ENCODE measurements at regions not wholly inside any gene's neighbourhood (a gene's known extent, or its start where the extent isn't known, plus 50 kb on each side); places are given as distances from the start of the nearest gene placed in this dataset.
"Not testable (repeated sequence)": the region's sequence is repeated elsewhere in the genome, so short reads cannot be mapped to it uniquely, and the experiment has no call there.

DNA sequence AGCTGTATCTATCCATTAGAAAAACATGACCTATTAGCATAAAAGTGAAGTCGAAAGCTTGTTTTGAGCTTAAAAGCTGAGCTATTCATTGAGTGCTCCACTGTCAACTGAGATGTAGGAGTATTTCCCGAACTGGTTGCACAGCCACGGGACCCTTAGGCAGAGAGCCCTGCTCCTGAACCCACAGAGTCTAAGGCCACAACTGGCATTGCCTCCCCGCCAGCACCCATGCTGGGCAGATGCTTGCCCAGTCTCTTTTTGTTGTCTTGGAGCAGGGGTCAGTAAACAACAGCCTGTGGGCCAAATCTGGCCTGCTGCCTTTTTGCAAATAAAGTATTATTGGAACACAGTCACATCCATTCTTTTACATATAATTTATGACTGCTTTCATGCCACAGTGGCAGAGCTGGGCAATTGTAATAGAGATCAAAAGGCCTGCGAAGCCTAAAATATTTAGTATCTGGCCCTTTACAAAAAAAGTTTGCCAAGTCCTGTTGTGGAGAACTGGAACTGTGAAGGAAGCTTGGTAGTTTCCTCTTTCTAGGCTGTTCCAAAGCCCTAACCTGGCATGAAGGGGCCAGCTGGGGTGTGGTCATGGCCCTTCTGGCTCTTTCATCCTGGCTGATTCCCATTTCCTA lies 58.4 kb upstream of the WAPL start:
- no peak for DNase-seq

DNA sequence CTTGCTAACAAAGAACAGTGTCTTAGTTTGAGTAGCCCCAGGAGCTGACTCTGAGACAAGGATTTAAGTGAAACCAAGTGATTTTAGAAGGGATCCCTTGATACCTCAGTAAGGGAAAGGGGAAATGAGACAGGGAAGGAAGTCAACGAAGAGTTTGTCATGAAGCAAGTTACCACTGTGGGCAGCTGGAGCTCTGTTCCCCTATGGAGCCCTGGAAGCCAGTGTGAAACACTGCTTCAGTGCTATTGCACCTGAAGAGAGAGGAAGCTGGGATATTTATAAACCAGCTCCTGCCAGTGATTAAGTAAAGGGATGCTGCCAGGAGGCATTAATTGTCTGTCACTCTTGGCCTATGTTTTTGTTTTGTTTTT lies 58.9 kb upstream of the WAPL start:
- DNase-seq = no peak

DNA sequence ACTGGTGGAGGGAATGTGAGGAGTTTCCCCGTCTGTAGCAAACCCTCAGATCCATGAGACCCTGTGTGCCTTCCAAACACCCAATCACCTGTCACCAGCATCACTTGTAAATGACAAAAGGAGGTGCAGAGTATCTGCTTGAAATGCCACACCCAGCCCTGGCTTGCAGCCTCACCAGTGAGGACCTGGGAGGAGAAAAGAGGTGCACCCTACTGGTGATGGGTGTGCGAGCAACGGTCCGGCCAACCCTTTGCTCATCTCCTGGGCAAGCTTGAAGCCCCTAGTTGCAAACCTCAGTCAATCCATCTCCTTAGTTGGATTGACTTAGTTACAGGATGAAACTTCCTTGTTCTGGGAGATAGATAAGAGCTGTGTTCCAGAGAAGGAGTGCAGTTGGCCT lies 62.4 kb upstream of the WAPL start:
- peak; percentile 9 for DNase-seq

DNA sequence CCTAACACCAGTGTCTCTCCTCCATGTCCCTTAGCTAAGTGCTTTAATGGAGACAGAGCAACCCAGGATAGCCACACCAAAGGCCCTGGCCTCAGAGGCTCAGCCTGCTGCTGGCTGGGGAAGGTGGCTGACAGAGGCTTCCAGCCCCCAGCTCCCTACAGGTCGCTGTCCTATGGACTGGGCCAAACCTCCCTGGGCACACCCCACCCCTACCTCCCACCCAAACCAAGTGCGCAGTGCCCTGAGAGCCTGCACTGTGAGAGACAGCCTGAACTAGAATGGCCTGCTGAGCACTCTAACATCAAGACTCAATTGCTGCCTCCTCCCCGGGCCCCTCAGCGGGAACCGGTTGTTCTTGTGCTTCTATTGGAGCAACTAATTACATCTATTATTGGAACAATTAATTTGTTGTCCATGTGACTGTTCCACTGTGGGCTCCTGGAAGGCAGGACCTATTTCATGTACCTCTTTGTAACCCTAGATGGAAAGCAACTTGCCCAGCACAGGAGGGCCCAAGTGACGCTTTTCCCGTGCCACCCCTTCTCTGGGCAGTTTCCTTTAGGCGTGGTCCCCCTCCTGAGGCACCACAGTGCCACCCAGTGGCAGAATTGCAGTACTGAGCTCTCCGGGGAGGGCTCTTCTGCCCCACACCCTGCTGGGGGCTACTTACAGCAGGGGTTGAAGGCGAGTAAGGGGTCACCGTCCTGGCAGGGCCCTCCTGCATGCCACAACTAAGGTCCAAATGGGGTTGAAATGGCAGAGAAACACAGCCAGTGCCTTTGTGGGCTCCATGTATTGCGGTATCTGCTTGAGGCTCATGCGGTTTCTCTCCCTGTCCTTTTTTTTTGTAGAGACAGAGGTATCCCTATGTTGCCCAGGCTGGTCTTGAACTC lies 63.7 kb upstream of the WAPL start:
- peak; percentile 53 for DNase-seq

DNA sequence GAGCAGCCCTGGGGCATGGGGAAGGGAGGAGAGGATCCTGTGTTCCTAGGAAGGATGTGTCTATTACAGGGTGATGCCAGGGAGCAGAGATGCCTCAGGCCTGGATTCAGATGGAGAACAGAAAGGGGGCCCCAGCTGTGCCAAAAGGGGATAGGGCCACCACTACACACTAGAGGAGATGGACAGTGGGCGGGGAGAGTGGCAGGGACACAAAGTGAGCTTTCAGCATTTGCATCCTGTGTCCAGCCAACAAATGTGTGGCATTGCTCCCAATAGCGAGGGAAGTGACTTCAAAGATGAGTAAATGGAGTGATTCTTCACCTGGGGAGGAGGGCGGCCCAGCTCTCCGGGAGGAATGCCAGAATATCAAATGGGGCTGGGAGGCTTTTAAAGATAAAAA lies 64.9 kb upstream of the WAPL start:
- DNase-seq = no peak

DNA sequence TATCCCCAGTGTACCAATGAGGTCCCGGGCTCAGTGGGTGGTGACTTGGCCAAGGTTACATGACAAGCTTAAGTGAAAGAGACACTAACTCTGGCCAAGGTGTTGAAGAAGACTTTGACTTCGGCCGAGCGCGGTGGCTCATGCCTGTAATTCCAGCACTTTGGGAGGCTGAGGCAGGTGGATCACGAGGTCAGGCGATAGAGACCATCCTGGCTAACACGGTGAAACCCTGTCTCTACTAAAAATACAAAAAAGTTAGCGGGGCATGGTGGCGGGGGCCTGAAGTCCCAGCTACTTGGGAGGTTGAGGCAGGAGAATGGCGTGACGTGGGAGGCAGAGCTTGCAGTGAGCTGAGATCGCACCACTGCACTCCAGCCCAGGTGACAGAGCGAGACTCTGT lies 65.6 kb upstream of the OPN4 start:
- not testable (repeated sequence) for DNase-seq

DNA sequence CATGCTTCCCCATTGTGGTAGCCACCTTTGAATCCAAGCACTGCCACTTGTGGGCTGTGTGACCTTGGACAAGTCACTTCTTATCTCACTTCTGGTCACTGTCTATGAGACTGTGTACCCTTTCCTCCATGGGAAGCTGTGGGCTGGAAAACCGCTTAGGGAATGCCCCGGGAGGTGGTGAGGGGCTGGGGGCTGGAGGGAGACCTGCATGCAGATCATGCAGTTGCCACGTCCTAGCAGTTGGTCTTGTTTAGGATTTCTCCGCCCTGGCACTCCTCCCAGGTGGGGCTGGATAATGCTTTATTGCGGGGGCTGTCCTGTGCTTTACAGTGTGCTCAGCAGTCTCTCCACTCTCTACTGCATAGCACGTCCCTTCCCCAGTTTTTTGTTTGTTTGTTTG lies 62.9 kb upstream of the OPN4 start:
- no peak for DNase-seq

DNA sequence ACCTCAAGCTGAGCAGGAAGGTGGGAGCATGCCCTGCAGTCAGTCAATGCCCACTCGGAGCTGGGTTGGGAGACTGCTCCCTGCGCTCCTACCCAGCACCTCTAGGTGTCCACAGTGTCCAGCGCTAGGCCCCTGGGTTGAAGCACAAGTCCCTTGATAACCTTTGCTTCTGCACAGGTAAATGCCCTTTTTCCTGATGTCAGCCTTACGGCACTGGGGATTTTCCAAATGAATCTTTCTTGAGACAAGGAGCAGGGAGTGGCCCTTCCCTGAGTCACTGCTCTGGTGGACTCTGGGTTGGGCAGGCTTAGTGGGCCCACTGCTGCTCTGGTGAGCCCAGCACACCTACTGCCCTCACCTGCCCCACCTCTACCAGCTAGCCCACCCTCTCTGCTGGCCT lies 61.9 kb upstream of the OPN4 start:
- no peak for DNase-seq

DNA sequence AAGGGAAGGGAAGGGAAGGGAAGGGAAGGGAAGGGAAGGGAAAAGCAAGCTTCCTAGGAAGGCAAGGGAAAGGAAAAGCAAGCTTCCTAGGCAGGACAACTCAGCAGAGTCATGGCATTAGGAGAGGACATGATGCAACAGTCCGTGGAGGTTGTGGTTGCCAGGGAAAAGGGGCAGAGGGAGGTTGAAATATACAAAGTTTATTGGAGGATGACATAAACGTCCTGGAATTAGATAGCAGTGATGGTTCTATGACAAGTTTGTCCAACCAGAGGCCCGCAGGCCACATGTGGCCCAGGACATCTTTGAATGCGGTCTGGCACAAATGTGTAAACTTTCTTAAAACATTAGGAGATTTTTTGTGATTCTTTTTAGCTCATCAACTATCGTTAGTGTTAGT lies 59.8 kb upstream of the OPN4 start:
- DNase-seq = no peak

DNA sequence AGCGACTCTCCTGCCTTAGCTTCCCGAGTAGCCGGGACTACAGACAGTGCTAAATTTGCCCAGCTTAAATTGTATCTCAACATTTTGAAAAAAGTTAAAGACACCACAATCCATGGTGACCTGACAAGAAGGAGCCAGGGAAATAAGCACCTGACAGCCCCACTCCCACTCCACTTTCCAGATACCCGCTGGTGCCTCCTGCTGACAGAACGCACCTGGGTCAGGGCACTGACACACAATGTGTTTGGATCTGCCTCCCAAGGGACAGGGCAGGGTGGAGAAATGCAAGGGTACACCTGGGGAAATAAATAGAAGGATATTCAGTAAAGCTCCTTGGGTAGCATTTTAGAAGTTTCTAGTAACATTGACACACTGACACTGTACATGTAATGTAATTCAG lies 58.9 kb upstream of the OPN4 start:
- DNase-seq = no peak

DNA sequence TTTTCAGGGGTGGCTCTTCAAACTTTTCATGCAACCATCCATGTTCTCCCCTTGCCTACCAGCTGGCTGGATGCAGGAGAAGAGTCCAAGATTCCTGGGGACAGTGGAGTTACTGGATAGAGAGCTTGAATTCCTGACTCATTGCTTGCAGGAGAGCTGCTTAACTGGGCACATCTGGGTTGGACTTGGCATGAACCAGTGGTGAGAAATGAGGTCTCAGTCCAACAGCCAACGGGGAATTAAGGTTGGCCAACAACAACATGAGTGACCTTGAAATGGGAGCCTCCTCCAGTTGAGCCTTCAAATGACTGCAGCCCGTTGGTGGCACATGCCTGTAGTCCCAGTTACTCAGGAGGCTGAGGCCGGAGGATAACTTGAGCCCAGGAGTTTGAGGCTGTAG lies 58.1 kb upstream of the OPN4 start:
- DNase-seq = no peak

DNA sequence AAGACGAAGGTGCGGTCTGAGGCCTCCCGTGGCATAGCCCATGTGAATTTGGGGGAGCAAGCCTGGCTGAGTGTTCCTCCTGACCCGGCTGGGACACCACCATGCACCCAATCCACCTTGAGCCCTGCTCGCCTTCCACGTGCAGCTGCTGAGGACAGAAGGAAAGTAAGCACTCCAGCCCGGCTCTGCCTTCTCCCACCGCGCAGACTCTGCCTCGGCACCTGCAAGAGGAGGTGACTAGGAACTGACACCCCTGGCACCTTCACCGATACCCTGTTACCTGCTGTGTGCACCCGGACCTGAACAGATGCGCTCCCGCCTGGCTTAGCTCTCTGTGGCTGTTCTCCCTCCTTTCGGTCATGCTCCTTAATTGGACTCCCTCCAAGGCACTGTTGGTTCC lies 57.0 kb upstream of the OPN4 start:
- DNase-seq = no peak

DNA sequence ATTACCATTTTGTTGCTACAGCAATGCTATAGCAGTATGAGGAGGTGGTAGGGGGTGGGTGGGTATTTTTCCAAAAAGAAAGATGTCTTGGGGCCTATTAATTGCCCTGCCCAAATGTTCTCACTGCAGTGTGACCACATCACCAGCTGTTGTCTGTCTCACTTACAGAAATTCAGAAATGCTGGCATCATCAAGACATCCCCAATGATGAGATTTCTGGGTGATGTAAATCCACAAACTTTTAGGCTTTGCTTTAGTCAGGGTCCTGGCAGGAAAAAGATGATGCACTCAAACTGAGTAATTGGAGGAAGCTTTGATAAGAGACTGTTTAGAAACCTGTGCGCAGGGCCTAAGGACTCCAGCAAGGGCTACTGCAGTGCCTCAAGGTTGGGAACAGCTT lies 56.2 kb upstream of the OPN4 start:
- DNase-seq = no peak

DNA sequence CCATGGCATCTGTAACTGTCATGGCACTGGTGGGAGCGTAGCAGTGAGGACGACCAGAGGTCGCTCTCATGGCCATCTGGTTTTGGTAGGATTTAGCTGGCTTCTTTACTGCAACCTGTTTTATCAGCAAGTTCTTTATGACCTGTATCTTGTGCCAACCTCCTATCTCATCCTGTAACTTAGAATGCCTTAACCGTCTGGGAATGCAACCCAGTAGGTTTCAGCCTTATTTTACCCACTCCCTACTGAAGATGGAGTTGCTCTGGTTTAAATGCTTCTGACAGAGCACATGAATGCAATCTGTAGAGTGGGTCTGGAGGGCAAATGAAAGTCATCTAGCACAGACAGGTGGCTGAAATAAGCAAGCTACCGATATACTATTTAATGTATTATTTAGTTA lies 55.3 kb upstream of the OPN4 start:
- DNase-seq = no peak

DNA sequence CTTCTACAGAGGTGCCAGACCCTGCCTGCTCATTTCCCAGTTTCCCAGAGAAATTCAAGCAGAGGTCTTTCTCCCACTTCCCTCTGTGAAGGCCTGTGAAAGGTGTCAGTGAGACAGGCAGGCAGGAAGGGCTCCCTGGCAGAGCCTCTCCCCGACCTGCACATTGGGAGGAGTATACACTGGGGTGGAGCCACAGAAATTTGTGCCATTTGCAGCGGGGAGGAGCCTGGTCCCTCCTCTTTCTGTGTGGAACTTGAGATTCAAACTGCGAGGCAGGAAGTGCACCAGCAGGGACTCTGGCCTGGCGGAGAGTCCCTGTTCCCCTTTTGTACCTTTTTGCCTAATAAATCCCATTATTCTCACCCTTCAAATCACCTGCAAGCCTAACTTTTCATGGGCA lies 54.6 kb upstream of the OPN4 start:
- no peak for DNase-seq

DNA sequence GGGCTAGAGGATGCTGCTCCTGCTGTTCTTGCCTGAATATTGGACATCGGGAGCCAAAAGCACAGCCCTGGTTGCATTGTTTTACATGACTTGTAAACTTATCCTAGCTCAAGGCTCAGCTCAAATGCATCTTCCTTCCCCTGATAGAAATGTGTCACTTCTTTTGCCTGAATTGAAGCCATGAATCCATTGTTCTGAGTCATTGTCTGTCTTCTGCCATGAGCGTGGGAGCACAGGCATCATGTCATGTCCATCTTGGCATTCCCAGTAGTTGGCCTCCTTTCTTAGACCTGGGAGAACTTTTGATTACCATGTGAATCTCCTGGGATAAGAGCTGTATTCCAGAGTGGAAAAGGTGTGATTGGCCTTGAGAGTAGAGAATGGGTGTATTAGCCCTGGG lies 54.1 kb upstream of the OPN4 start:
- DNase-seq = no peak

DNA sequence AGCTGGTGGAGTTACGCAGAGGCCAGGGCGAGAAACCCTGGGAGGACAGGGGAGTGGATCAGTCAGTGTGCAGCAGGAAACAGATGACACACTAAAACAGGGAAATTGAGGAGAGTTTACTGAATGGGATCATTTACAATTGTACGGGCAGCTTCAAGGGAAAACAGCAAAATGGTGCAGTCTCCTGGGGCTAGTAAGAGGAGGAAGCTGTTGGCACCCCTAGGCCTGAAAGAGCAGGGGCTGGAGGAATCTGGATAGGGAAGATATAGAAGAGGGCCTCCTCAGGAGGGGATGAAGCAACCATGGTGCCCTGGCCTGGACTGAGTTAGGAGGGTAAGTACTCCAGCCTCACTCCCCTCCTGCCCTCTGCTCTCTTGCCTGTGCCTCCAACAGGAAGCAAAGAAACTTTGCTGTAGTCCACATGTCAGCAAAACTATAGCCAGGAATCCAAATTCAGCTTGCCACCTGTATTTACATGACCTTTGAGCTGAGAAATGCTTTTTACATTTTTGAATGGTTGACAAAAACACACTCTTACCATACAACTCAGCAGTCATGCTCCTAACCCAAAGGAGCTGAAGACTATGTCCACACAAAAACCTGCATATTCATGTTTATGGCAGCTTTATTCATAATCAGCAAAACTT lies 52.3 kb upstream of the OPN4 start:
- no peak for DNase-seq

DNA sequence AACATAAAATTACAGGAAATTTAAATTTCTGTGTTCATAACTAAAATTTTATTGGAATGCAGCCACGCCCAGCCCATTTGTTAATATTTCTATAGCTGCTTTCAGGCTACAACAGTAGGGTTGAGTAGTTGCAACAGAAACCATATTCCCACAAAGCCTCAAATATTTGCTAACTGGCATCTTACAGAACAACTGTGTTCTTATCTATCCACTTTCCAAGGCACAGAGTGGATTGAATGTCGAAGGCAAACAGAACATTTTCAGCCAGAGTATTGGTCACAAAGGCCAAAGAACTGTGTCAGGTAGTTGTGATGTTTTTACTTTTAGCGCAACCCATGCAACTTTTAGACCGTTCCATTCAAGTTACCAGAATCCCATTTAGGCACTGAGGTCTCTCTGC lies 51.1 kb upstream of the OPN4 start:
- DNase-seq = no peak
